Endothelial cell of umbilical vein (primary cell): ENCODE measurements at regions not wholly inside any gene's neighbourhood (a gene's known extent, or its start where the extent isn't known, plus 50 kb on each side); places are given as distances from the start of the nearest gene placed in this dataset.

ENCODE experiments used
- BruUV-seq: library from RNA; stranded (reverse); fragments of 400-500 nt; replicated peaks from 2 replicates; lab custom pipeline; 2021; lab: Mats Ljungman, UMichigan
- CTCF ChIA-PET: fragments of 300-600, 350-600 bp; sonication (Branson Sonifier 250); formaldehyde crosslinking; loops from one replicate; lab custom pipeline; 2021; ENCODE audit warnings: antibody characterized with exemption, inconsistent platforms; lab: Charles Lee
- POLR2A ChIA-PET: fragments of 300-600, 350-600 bp; sonication (Branson Sonifier 250); formaldehyde crosslinking; loops from one replicate; lab custom pipeline; 2021; ENCODE audit warnings: antibody characterized with exemption, inconsistent platforms; lab: Charles Lee
- DNase-seq: peaks from one replicate; pipeline ENCODE4 v3.0.0-alpha.2; 2011; ENCODE audit warnings: low read depth, low spot score
- FAIRE-seq: peaks from 2 replicates; lab custom pipeline; 2011; peaks lifted over from hg19 to GRCh38; lab: Jason Lieb, UNC
- H2AFZ ChIP-seq: 2 replicates; pipeline ENCODE4 v1.6.0; 2012; ENCODE audit warnings: low read depth, low read length, control low read depth, inconsistent platforms
- H3K27ac ChIP-seq: 2 replicates; pipeline ENCODE4 v1.5.1; 2011; ENCODE audit warnings: low read depth, mild to moderate bottlenecking, control low read depth, low read length, moderate library complexity; ENCODE audit not compliant: insufficient read depth
- H3K27me3 ChIP-seq, 2 experiments: 2 replicates each; pipeline versions ENCODE4 v1.6.0 to v1.6.1; 2011; ENCODE audit warnings: low read length in 2 of 2, mixed read lengths in 1 of 2; ENCODE audit not compliant: control insufficient read depth in 2 of 2, insufficient read depth in 2 of 2
- H3K36me3 ChIP-seq, 2 experiments: 2 replicates in 1 of 2; 3 replicates in 1 of 2; pipeline ENCODE4 v1.5.1; 2011; ENCODE audit warnings: low read length in 2 of 2, mild to moderate bottlenecking in 1 of 2, moderate library complexity in 1 of 2; ENCODE audit not compliant: control insufficient read depth in 2 of 2, insufficient read depth in 2 of 2; ENCODE audit errors: extremely low read depth in 1 of 2
- H3K4me1 ChIP-seq: 3 replicates; pipeline ENCODE4 v1.5.1; 2011; ENCODE audit warnings: mild to moderate bottlenecking, low read length; ENCODE audit not compliant: control insufficient read depth, insufficient read depth; ENCODE audit errors: extremely low read depth
- H3K4me2 ChIP-seq: 2 replicates; pipeline ENCODE4 v1.6.1; 2011; ENCODE audit warnings: low read length, control low read depth, mixed read lengths; ENCODE audit not compliant: insufficient read depth
- H3K4me3 ChIP-seq, 3 experiments: fragments of 200-600 bp in 1 of 3; sonication (generic), shearing (Covaris generic) in 1 of 3; replicated peaks in 1 of 3; 2 replicates each; pipeline ENCODE4 v1.5.1; 2011 to 2016; ENCODE audit warnings: control low read depth in 3 of 3, low read length in 3 of 3, mild to moderate bottlenecking in 2 of 3, inconsistent platforms in 1 of 3, low read depth in 1 of 3, moderate library complexity in 1 of 3; ENCODE audit not compliant: insufficient read depth in 1 of 3
- H3K79me2 ChIP-seq: 2 replicates; pipeline ENCODE4 v1.6.0; 2012; ENCODE audit warnings: low read length, inconsistent platforms; ENCODE audit not compliant: control insufficient read depth, insufficient read depth
- H3K9ac ChIP-seq: replicated peaks from 2 replicates; pipeline ENCODE3; 2011; ENCODE audit warnings: low read length, control low read depth; ENCODE audit not compliant: insufficient read depth; ENCODE audit errors: extremely low read depth
- H3K9me1 ChIP-seq: replicated peaks from 3 replicates; pipeline ENCODE4 v1.6.0; 2011; ENCODE audit warnings: mild to moderate bottlenecking, low read length; ENCODE audit not compliant: control insufficient read depth, insufficient read depth; ENCODE audit errors: extremely low read depth
- H3K9me3 ChIP-seq: replicated peaks from 2 replicates; pipeline ENCODE4 v1.5.1; 2012; ENCODE audit warnings: low read length, inconsistent platforms; ENCODE audit not compliant: control insufficient read depth, insufficient read depth
- H4K20me1 ChIP-seq: replicated peaks from 2 replicates; pipeline ENCODE3; 2011; ENCODE audit warnings: mild to moderate bottlenecking, low read length; ENCODE audit not compliant: control insufficient read depth, insufficient read depth; ENCODE audit errors: extremely low read depth
- CTCF ChIP-seq, 2 donors: IDR thresholded peaks; 1 replicate in 1 of 2; 2 replicates in 1 of 2; pipeline ENCODE4 v1.5.1; 2011; ENCODE audit warnings: low read length in 2 of 2, mild to moderate bottlenecking in 2 of 2, moderate library complexity in 2 of 2, control low read depth in 1 of 2, inconsistent platforms in 1 of 2, low read depth in 1 of 2; ENCODE audit not compliant: insufficient read depth in 1 of 2; ENCODE audit errors: extremely low read depth in 1 of 2
- EZH2 ChIP-seq: IDR thresholded peaks from 2 replicates; pipeline ENCODE4 v1.6.1; 2012; ENCODE audit warnings: borderline replicate concordance, low read depth, mild to moderate bottlenecking, moderate library complexity, low read length, inconsistent platforms; ENCODE audit not compliant: severe bottlenecking
- FOS ChIP-seq: IDR thresholded peaks from 2 replicates; pipeline ENCODE4 v1.6.1; 2011; ENCODE audit warnings: mild to moderate bottlenecking, low read length, moderate library complexity, borderline replicate concordance; ENCODE audit not compliant: insufficient read depth
- GATA2 ChIP-seq: IDR thresholded peaks from 2 replicates; pipeline ENCODE4 v1.7.0; 2011; ENCODE audit warnings: low read depth, mild to moderate bottlenecking, moderate library complexity, mixed read lengths, low read length; ENCODE audit not compliant: insufficient read length, insufficient read depth
- JUN ChIP-seq: IDR thresholded peaks from 2 replicates; pipeline ENCODE4 v1.6.1; 2011; ENCODE audit warnings: borderline replicate concordance, low read depth; ENCODE audit not compliant: insufficient read length, insufficient read depth
- MAX ChIP-seq: IDR thresholded peaks from 2 replicates; pipeline ENCODE4 v1.6.1; 2011; ENCODE audit not compliant: insufficient read depth, insufficient read length
- MYC ChIP-seq: IDR thresholded peaks from one replicate; pipeline ENCODE4 v1.6.1; 2011; ENCODE audit warnings: mild to moderate bottlenecking, low read depth, low read length
- POLR2A ChIP-seq: IDR thresholded peaks from 2 replicates; pipeline ENCODE4 v1.6.1; 2012; ENCODE audit warnings: low read depth, mild to moderate bottlenecking, control low read depth, low read length
- POLR2AphosphoS5 ChIP-seq: IDR thresholded peaks from 2 replicates; pipeline ENCODE4 v1.6.1; 2012; ENCODE audit warnings: low read depth, mild to moderate bottlenecking, control low read depth, low read length, moderate library complexity; ENCODE audit not compliant: insufficient read depth
- dilution Hi-C: fragments of 300-500 bp; cut with MboI; formaldehyde crosslinking; loops from one replicate; pipeline ENCODE4 v1.15.0; 2019; ENCODE audit warnings: low sequenced_read_pairs; ENCODE audit not compliant: extremely low pct_ligation_motif_present
- intact Hi-C: fragments of 100-400 bp; cut with micrococcal nuclease; formaldehyde crosslinking; loops from one replicate; pipeline ENCODE4 v1.10.0; 2022

GRCh38 chr1:218837051-218837450, 336.6 kb upstream of the LYPLAL1 start:
- Histone ChIP-seq H3K9ac (no peak overlapping the region), H3K36me3 (no peaks in the 10 kb centered on the region), H3K4me3 (no peak overlapping the region), H3K27me3 (no peaks in the 10 kb centered on the region), H3K79me2 (no peaks in the 10 kb centered on the region), H3K9me1 (no peaks in the 10 kb centered on the region), H4K20me1 (no peaks in the 10 kb centered on the region), H3K27ac (no peak overlapping the region), H3K4me1 (no peaks in the 10 kb centered on the region), H2AFZ (no peak overlapping the region), H3K9me3 (no peaks in the 10 kb centered on the region), H3K4me2 (no peak overlapping the region)
- TF ChIP-seq POLR2AphosphoS5 (no peak), MAX (no peak), JUN (no peak), MYC (no peak), FOS (no peak), CTCF (IDR thresholded peaks at IDR 0.05; ENCODE audit: extremely low read depth in 1 of 2, insufficient read depth in 1 of 2, low read depth in 1 of 2, low read length in 2 of 2) (no peak), GATA2 (no peak), POLR2A (no peak), EZH2 (no peak)
- no TSS peak for BruUV-seq
- intact Hi-C loops = no loop called here
- ChIA-PET POLR2A (no interaction called here), CTCF (no interaction called here)
- no peak for DNase-seq
- dilution Hi-C loops = no loop called here
- no peak for FAIRE-seq
